ENCODE measurements at regions not wholly inside any gene's neighbourhood (a gene's known extent, or its start where the extent isn't known, plus 50 kb on each side); places are given as distances from the start of the nearest gene placed in this dataset.

DNA sequence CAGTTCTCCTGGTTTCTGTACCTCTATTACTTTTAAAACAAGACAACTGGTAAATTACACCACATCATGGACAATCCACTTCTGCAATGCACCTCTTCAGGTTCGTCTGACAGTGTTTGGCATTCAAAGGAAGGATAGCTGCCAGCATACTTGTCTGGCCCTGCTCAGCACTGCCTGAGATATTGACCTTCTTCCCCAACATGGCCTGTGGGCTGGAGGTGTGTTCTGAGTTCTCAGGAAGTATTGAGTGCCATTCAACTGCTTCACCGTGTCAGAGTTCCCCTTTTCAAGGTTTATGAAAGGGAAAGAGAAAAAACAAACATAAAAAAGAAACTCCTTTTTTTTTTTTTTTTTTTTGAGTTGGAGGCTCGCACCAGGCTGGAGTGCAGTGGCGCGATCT is 267.9 kb upstream of the SASH1 start:
- DNase-seq: no peak
- TF ChIP-seq POLR2A (IDR thresholded peaks at IDR 0.05; ENCODE audit: low read length) (no peak), GATA1 (IDR thresholded peaks at IDR 0.05; ENCODE audit: low read depth, low read length) (no peak)

DNA sequence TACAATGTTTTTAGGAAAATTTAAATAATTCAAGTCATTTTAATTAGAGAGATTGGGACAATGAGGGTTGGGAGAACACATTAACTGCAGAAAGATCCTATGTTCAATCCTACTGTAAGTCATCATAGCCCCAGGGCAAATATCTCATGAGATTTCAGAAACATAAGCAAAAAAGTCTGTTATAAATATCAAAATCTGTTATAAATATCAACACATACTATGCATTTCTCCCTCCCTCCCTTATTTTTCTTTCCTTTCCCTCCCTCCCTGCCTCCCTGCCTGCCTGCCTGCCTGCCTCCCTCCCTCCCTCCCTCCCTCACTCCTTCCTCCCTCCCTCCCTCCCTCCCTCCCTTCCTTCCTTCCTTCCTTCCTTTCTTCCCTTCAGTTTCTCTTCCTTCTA is 267.3 kb upstream of the SASH1 start:
- no peak for DNase-seq
- TF ChIP-seq POLR2A (IDR thresholded peaks at IDR 0.05; ENCODE audit: low read length) (no peak), GATA1 (IDR thresholded peaks at IDR 0.05; ENCODE audit: low read depth, low read length) (no peak)

DNA sequence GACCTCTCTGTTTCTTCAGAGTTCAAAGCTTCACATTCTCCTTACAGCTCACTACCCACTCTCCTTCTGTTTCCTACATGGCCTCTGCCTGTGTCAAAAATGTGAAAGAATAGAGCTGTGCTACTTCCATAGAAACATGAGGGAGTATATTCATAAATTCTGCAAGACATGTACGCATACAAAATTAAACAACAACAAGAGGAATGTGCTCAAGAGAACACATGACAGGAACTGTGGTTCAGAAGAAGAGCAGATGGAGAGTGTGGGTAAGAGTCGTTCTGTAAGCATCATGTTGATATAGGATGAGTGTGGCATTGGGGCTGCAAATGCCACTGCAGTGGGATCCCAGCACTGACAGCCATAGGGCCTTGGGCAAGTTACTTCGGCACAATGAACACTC is 266.6 kb upstream of the SASH1 start:
- DNase-seq: no peak
- no peak for TF ChIP-seq POLR2A (IDR thresholded peaks at IDR 0.05; ENCODE audit: low read length)
- no peak for TF ChIP-seq GATA1 (IDR thresholded peaks at IDR 0.05; ENCODE audit: low read depth, low read length)

DNA sequence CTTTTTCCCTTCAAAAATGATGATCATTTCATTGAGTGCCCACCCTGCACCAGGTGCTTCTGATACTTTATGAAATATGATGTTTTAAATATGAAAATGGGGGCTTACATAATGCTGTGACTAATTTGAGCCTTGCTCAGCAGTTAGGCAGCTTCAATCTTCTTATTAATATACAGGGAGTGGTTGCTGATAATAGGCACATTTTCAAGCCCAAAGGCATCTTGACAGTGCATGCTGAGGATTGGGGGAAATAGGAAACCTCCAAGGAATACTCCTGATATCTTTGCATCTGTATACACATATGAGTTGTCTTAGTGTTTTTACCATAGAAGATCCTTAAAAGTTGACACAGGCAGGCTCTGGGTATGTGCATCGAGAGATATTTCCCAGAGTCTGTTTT is 262.3 kb upstream of the SASH1 start:
- DNase-seq: no peak
- no peak for TF ChIP-seq GATA1 (IDR thresholded peaks at IDR 0.05; ENCODE audit: low read depth, low read length)
- TF ChIP-seq POLR2A (IDR thresholded peaks at IDR 0.05; ENCODE audit: low read length): no peak

DNA sequence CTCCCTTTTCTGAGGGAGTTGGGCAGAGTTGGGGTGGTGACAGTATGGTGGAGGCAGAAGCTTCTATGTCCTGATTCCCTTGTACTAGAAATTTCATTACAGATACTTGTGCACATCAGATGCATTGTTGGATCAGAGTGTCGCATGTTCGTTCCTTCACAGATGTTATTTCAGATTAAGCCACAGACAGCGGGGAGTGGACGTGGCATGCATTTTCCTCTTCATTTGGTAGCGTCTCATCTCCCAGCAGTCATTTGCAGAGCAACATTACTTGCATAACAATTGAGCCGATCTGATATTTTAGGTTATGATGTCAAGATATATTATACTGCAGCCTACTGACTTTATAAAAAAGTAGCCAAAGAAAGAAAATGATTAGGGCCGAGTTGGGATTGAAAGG is 261.6 kb upstream of the SASH1 start:
- no peak for DNase-seq
- no peak for TF ChIP-seq POLR2A (IDR thresholded peaks at IDR 0.05; ENCODE audit: low read length)
- TF ChIP-seq GATA1 (IDR thresholded peaks at IDR 0.05; ENCODE audit: low read depth, low read length): no peak

DNA sequence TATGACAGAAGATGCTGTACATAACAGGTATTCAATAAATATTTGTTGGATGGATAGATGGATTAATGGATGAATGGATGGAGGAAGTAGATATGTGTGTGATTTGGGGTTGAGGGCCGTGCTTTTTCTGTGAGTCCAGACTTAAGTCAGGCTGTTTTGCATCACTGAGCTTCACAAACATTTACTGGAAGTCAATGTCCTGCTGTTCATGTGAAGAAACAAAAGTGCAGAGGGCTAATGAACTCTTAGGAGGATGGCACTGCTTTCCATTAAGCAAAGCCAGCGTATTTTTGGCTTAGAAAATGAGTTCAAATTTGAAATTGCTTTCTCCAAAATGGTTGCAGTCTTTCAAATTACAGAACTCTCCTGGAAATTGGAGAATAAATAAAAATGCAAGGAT is 260.6 kb upstream of the SASH1 start:
- DNase-seq: no peak
- no peak for TF ChIP-seq GATA1 (IDR thresholded peaks at IDR 0.05; ENCODE audit: low read depth, low read length)
- no peak for TF ChIP-seq POLR2A (IDR thresholded peaks at IDR 0.05; ENCODE audit: low read length)

DNA sequence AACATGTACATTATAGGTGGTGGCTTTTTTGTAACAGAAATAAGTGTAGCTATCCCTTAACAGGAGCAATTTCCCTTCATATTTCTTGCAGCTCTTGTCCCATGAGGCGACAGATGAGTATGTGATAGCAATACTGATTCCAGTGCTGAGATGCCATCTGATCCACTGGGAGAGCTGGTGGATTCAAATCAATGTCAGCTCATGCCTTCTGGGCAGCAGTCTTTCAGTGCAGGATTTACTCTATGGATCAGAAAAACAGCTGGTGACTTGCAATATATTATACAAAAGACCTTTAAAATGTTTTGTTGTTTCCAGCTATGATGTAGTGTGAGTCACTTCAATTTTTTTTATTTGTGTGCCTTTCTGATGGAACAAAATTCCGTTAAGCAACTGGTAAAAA is 259.9 kb upstream of the SASH1 start:
- TF ChIP-seq POLR2A (IDR thresholded peaks at IDR 0.05; ENCODE audit: low read length) (no peak), GATA1 (IDR thresholded peaks at IDR 0.05; ENCODE audit: low read depth, low read length) (no peak)
- DNase-seq: no peak

DNA sequence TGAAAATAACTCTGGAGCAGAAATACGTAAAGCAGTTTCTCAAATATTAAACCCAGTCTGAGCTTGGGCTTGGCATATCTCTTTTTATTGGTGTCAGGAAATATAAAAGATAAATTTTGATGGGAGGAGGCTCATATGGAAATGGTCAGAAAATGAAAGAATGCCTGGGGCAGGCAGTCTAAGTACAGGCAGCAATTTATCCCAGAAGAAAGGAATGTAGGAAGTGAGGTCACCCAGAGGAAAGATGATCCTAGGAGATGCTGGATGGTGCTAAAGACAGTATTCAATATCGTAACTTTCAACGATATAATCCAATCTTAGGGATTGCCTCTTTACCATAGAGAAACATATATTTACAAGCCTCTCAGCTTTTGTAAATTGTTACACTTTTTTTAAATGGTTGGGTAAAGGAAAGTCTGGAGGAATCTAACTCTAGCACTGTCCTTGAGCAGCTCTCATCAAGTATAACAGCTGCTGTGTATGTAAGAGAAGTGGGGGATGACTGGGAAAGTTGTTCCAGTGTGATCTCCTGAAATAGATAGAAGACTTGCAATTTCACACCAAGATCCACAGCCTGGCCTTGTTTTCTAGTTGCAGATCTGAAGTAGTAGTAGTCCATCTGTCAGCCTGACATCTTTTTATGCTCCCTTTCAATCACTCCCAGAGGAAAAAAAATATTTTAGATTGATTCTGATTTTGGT is 256.9 kb upstream of the SASH1 start:
- TF ChIP-seq GATA1 (IDR thresholded peaks at IDR 0.05; ENCODE audit: low read depth, low read length) (no peak), POLR2A (IDR thresholded peaks at IDR 0.05; ENCODE audit: low read length) (no peak)
- no peak for DNase-seq

DNA sequence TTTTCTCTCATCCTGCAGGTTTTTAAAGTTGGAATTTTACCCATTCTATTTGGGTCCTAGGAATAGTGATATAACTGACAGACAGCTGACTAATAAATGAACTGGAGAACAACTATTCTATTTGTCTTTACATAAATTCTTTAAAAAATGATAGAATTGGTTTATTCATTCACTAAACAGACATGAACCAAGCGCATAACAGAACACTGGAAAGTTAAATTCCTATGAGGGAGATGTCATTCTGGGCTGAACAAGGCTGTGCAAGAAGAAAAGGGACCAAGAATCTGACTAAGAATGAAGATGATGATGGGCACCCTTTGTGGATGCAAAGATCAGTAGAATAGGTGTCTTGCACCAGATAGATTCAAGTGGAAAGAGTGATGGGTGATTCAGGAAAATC is 256.3 kb upstream of the SASH1 start:
- DNase-seq: no peak
- no peak for TF ChIP-seq GATA1 (IDR thresholded peaks at IDR 0.05; ENCODE audit: low read depth, low read length)
- no peak for TF ChIP-seq POLR2A (IDR thresholded peaks at IDR 0.05; ENCODE audit: low read length)

DNA sequence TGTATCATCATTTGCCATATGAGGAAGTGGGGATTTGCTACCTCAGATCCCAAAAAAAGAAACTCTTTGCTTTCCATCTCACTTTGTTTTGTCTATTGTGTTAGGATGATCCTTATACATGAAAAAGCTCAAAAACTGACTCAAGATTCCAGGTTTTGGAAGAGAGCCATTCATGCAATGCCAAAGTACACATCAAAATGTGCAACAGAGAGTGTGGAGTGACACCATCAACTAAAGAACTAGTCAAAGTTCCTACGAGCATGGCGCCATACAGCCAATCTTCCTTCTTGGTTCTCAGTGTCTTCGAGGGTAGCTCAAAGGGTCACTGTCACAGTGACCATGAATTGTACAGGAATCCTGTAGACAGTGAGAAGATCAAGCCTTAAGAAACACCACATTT is 255.8 kb upstream of the SASH1 start:
- no peak for TF ChIP-seq POLR2A (IDR thresholded peaks at IDR 0.05; ENCODE audit: low read length)
- no peak for TF ChIP-seq GATA1 (IDR thresholded peaks at IDR 0.05; ENCODE audit: low read depth, low read length)
- DNase-seq: no peak

DNA sequence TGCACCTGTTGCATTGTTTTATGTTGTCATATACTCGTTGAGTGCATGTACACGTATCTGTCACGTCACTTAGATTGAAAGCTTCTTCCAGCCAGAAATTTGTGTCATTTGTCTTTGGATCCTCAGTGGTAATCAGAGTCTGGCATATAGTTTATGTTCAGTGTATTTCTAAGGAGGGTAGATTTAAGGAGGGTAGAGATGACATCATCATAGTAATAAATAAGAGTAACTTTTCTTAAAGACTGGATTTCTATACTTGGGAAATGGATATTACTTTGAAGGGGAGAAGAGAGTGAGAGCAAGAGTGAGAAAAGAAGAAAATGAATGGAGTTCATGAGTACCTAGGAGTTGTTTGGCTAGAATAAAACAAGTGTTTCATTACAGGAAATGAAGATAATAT is 255.0 kb upstream of the SASH1 start:
- no peak for DNase-seq
- TF ChIP-seq GATA1 (IDR thresholded peaks at IDR 0.05; ENCODE audit: low read depth, low read length) (no peak), POLR2A (IDR thresholded peaks at IDR 0.05; ENCODE audit: low read length) (no peak)

DNA sequence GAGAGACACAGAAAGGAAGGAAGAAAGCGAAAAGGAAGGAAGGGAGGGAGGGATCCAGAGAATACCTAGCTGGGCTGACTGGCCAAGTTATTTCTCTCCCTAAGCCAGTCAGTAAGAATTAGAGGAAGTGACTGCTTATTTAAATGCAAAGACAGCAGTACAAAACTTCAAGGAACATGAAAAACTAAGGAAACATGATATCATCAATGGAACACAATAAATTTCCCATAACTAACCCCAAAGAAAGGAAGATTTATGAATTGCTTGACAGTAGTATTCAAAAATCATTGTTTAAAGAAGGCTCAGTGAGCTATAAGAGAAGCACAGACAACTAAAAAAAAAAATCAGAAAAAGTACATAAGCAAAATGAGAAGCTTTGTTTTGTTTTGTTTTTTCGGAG is 252.3 kb upstream of the SASH1 start:
- TF ChIP-seq GATA1 (IDR thresholded peaks at IDR 0.05; ENCODE audit: low read depth, low read length): no peak
- no peak for TF ChIP-seq POLR2A (IDR thresholded peaks at IDR 0.05; ENCODE audit: low read length)
- DNase-seq: no peak

DNA sequence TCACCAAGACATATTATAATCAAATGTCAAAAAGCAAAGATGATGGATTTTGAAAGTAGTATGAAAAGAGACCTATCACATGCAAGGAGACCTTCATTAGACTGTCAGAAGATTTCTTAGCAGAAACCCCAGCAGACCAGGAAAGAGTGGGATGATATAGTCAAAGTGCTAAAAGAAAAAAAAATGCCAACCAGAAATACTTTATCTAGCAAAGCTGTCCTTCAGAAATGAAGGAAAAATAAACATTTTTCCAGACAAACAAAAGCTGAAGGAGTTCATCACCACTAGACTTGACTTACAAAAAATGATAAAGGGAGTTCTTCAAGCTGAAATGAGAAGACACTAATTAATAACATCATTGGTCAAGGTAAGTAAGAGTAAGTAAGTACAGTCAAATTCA is 251.2 kb upstream of the SASH1 start:
- no peak for DNase-seq
- no peak for TF ChIP-seq GATA1 (IDR thresholded peaks at IDR 0.05; ENCODE audit: low read depth, low read length)
- TF ChIP-seq POLR2A (IDR thresholded peaks at IDR 0.05; ENCODE audit: low read length): no peak

DNA sequence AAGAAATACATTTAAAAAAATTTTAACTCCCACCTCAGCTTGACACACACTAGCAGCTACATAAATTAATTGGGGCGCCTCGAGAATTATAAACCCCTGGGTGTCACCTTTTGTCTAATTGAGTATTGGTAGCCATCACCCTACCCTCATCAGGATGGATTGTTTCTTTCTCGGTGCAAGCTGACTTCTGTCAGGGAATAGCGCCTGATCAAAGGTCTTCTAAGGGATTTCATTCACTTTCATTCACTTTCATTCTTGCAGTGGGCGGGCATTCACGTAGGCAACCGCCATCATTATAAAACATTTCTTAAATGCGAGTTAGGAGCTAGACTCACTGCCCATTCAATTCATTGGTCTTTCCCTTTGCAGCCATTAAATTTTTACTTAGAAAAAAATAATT is 239.2 kb upstream of the SASH1 start:
- DNase-seq: no peak
- TF ChIP-seq GATA1 (IDR thresholded peaks at IDR 0.05; ENCODE audit: low read depth, low read length): no peak

DNA sequence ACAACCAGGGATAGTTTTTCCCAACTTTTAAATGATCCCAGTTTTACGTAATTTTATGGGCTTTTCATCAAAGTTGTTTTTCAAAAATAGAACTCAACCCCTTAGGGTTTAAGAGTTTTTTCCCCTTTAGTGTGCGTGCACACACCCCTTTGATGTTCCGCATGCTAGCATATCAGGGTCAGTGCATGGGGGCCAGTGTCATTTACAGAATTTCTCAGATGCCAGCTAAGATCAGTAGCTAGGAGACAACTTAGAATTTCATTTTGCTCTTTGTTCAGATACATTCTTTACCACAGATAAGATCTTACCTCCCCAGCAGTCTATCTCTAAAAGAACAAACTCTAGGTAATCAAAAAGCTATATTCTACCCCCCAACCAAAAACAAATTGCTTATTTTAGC is 238.5 kb upstream of the SASH1 start:
- no peak for TF ChIP-seq POLR2A (IDR thresholded peaks at IDR 0.05; ENCODE audit: low read length)
- no peak for TF ChIP-seq GATA1 (IDR thresholded peaks at IDR 0.05; ENCODE audit: low read depth, low read length)
- no peak for DNase-seq

DNA sequence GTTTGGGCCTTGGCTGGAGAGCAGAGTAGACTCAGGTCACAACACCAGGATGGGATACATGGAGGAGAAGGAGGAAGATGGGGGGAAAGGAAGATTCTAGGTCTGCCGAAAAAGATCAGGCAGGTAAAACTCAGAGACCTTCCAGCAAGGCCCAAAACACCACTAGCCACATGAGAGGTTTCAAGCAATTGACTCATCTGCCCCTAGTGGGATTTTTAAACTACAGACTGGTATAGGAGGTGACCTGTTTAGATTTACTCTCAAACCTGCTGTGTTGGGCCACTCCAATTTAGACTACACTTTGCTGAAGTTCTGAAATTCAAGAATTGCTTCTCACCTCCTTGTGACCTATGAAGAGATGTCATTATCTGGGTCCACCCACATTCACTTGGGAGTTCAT is 236.9 kb upstream of the SASH1 start:
- TF ChIP-seq POLR2A (IDR thresholded peaks at IDR 0.05; ENCODE audit: low read length) (no peak), GATA1 (IDR thresholded peaks at IDR 0.05; ENCODE audit: low read depth, low read length) (no peak)
- DNase-seq: no peak
